ENCODE measurements at regions not wholly inside any gene's neighbourhood (a gene's known extent, or its start where the extent isn't known, plus 50 kb on each side); places are given as distances from the start of the nearest gene placed in this dataset.

- Histone ChIP-seq H4K20me1 (ENCODE audit: insufficient read depth) (no peaks in the 10 kb centered on the region), H3K79me2 (ENCODE audit: insufficient read depth) (no peaks in the 10 kb centered on the region), H3K4me3 (no peak overlapping the region), H3K4me2 (ENCODE audit: unreplicated experiment) (no peak overlapping the region), H3K4me1 (ENCODE audit: insufficient read depth) (peaks cover 18% of the 10 kb centered on the region), H3K9ac (no peak overlapping the region), H3K27me3 (replicated peaks; ENCODE audit: insufficient read depth) (no peaks in the 10 kb centered on the region), H3K27ac (no peak overlapping the region), H3K9me2 (ENCODE audit: insufficient read depth) (no peaks in the 10 kb centered on the region), H3F3A (ENCODE audit: insufficient read depth) (peaks cover 11% of the 10 kb centered on the region; the same call in 1 of the 2 replicates), H3K9me3 (ENCODE audit: low read depth) (no peaks in the 10 kb centered on the region), H3K36me3 (ENCODE audit: low read depth) (no peaks in the 10 kb centered on the region), H2AFZ (no peak overlapping the region)
- WGBS, 2 experiments (ENCODE audit: low coverage in 1 of 2, low lambda C conversion rate in 2 of 2, missing lambda C conversion rate in 2 of 2): 71 to 73% methylated on average over 10 of the region's 10 CpGs
- TF ChIP-seq EZH2phosphoT487 (IDR thresholded peaks at IDR 0.05; ENCODE audit: insufficient read depth, low read depth): no peak
- TF ChIP-seq EZH2 (IDR thresholded peaks at IDR 0.05; ENCODE audit: insufficient read depth, poor library complexity, severe bottlenecking): no peak
- no peak for DNase-seq
- in situ Hi-C loops (cut with MboI): no loop called here
Observed at GRCh38 chr6:170182781-170183120, 108.1 kb downstream of the DLL1 start.

- no peaks in the 10 kb centered on the region for H3K27me3 ChIP-seq (replicated peaks; ENCODE audit: insufficient read depth)
- no peak overlapping the region for H3K27ac ChIP-seq
- 71 to 72% methylated on average over 19 of the region's 19 CpGs for WGBS, 2 experiments (ENCODE audit: low coverage in 1 of 2, low lambda C conversion rate in 2 of 2, missing lambda C conversion rate in 2 of 2)
- TF ChIP-seq EZH2phosphoT487 (IDR thresholded peaks at IDR 0.05; ENCODE audit: insufficient read depth, low read depth): no peak
- no peak for TF ChIP-seq EZH2 (IDR thresholded peaks at IDR 0.05; ENCODE audit: insufficient read depth, poor library complexity, severe bottlenecking)
- in situ Hi-C loops (cut with MboI): no loop called here
- DNase-seq: no peak
- H4K20me1 ChIP-seq (ENCODE audit: insufficient read depth): no peaks in the 10 kb centered on the region
- H3K9ac ChIP-seq: no peak overlapping the region
- no peak overlapping the region for H2AFZ ChIP-seq
- peaks cover 18% of the 10 kb centered on the region for H3K4me1 ChIP-seq (ENCODE audit: insufficient read depth)
- no peak overlapping the region for H3K4me3 ChIP-seq
- H3F3A ChIP-seq (ENCODE audit: insufficient read depth): peaks cover 11% of the 10 kb centered on the region; the same call in 1 of the 2 replicates
- H3K9me2 ChIP-seq (ENCODE audit: insufficient read depth): no peaks in the 10 kb centered on the region
- no peaks in the 10 kb centered on the region for H3K9me3 ChIP-seq (ENCODE audit: low read depth)
- no peak overlapping the region for H3K4me2 ChIP-seq (ENCODE audit: unreplicated experiment)
- no peaks in the 10 kb centered on the region for H3K79me2 ChIP-seq (ENCODE audit: insufficient read depth)
- no peaks in the 10 kb centered on the region for H3K36me3 ChIP-seq (ENCODE audit: low read depth)
Observed at GRCh38 chr6:170182093-170182780, 108.6 kb downstream of the DLL1 start.

- WGBS, 2 experiments (ENCODE audit: low coverage in 1 of 2, low lambda C conversion rate in 2 of 2, missing lambda C conversion rate in 2 of 2): 73 to 75% methylated on average over 5 of the region's 5 CpGs
- Histone ChIP-seq H3K27ac (no peak overlapping the region), H3K4me1 (ENCODE audit: insufficient read depth) (peaks cover 18% of the 10 kb centered on the region), H3K4me3 (no peak overlapping the region), H3K36me3 (ENCODE audit: low read depth) (no peaks in the 10 kb centered on the region), H3K9ac (no peak overlapping the region), H4K20me1 (ENCODE audit: insufficient read depth) (no peaks in the 10 kb centered on the region), H3F3A (ENCODE audit: insufficient read depth) (peaks cover 11% of the 10 kb centered on the region; the same call in 1 of the 2 replicates), H2AFZ (no peak overlapping the region), H3K27me3 (replicated peaks; ENCODE audit: insufficient read depth) (no peaks in the 10 kb centered on the region), H3K79me2 (ENCODE audit: insufficient read depth) (no peaks in the 10 kb centered on the region), H3K9me3 (ENCODE audit: low read depth) (no peaks in the 10 kb centered on the region), H3K9me2 (ENCODE audit: insufficient read depth) (no peaks in the 10 kb centered on the region), H3K4me2 (ENCODE audit: unreplicated experiment) (no peak overlapping the region)
- no peak for TF ChIP-seq EZH2 (IDR thresholded peaks at IDR 0.05; ENCODE audit: insufficient read depth, poor library complexity, severe bottlenecking)
- TF ChIP-seq EZH2phosphoT487 (IDR thresholded peaks at IDR 0.05; ENCODE audit: insufficient read depth, low read depth): no peak
- DNase-seq: no peak
- in situ Hi-C loops (cut with MboI): no loop called here
Observed at GRCh38 chr6:170181338-170181690, 109.6 kb downstream of the DLL1 start.

- Histone ChIP-seq H3K79me2 (ENCODE audit: insufficient read depth) (no peaks in the 10 kb centered on the region), H3K9ac (no peak overlapping the region), H2AFZ (no peak overlapping the region), H3F3A (ENCODE audit: insufficient read depth) (peaks cover 11% of the 10 kb centered on the region; the same call in 1 of the 2 replicates), H3K36me3 (ENCODE audit: low read depth) (no peaks in the 10 kb centered on the region), H3K4me1 (ENCODE audit: insufficient read depth) (peaks cover 18% of the 10 kb centered on the region), H3K9me2 (ENCODE audit: insufficient read depth) (no peaks in the 10 kb centered on the region), H3K4me3 (no peak overlapping the region), H3K4me2 (ENCODE audit: unreplicated experiment) (no peak overlapping the region), H3K9me3 (ENCODE audit: low read depth) (no peaks in the 10 kb centered on the region), H3K27ac (no peak overlapping the region), H4K20me1 (ENCODE audit: insufficient read depth) (no peaks in the 10 kb centered on the region), H3K27me3 (replicated peaks; ENCODE audit: insufficient read depth) (no peaks in the 10 kb centered on the region)
- TF ChIP-seq EZH2 (IDR thresholded peaks at IDR 0.05; ENCODE audit: insufficient read depth, poor library complexity, severe bottlenecking) (no peak), EZH2phosphoT487 (IDR thresholded peaks at IDR 0.05; ENCODE audit: insufficient read depth, low read depth) (no peak)
- 67 to 70% methylated on average over 23 of the region's 23 CpGs for WGBS, 2 experiments (ENCODE audit: low coverage in 1 of 2, low lambda C conversion rate in 2 of 2, missing lambda C conversion rate in 2 of 2)
- no peak for DNase-seq
- in situ Hi-C loops (cut with MboI): no loop called here
Observed at GRCh38 chr6:170180671-170181337, 110.1 kb downstream of the DLL1 start.
